ENCODE measurements at regions not wholly inside any gene's neighbourhood (a gene's known extent, or its start where the extent isn't known, plus 50 kb on each side); places are given as distances from the start of the nearest gene placed in this dataset.

- TF ChIP-seq CTCF (conservative IDR thresholded peaks at IDR 0.05; ENCODE audit: low read length), result no peak
- no peak for TF ChIP-seq EZH2phosphoT487 (IDR thresholded peaks at IDR 0.05; ENCODE audit: borderline replicate concordance)
These were observed 265.5 kb upstream of the NCKAP5 start for GRCh38 chr2:133833746-133834145.

All from Loucy (cell line).